CD14-positive monocyte (primary cell): ENCODE measurements at regions not wholly inside any gene's neighbourhood (a gene's known extent, or its start where the extent isn't known, plus 50 kb on each side); places are given as distances from the start of the nearest gene placed in this dataset.

Experiments
- DNase-seq, 3 donors: peaks; one replicate each; pipeline ENCODE4 v3.0.0-alpha.2; 2011 to 2022
- H2AFZ ChIP-seq: 2 replicates; pipeline ENCODE4 v1.6.0; 2012; ENCODE audit warnings: mild to moderate bottlenecking, low read depth, low read length, inconsistent platforms; ENCODE audit not compliant: insufficient read depth, poor library complexity, severe bottlenecking
- H3K27ac ChIP-seq, 2 donors: 1 replicate in 1 of 2; 2 replicates in 1 of 2; pipeline ENCODE4 v1.5.1; 2012 to 2013; ENCODE audit warnings: low read length in 2 of 2, control low read depth in 1 of 2, inconsistent platforms in 1 of 2, low read depth in 1 of 2, mild to moderate bottlenecking in 1 of 2
- H3K27me3 ChIP-seq, 2 donors: one replicate each; pipeline versions ENCODE4 v1.6.0 to v1.6.1; 2011 to 2013; ENCODE audit warnings: low read length in 2 of 2; ENCODE audit not compliant: control insufficient read depth in 2 of 2, insufficient read depth in 2 of 2
- H3K36me3 ChIP-seq, 2 donors: replicated peaks in 1 of 2; 1 replicate in 1 of 2; 2 replicates in 1 of 2; pipeline versions ENCODE4 v1.5.1 to v1.6.1; 2012 to 2013; ENCODE audit warnings: low read length in 2 of 2, control low read depth in 1 of 2, inconsistent platforms in 1 of 2, mild to moderate bottlenecking in 1 of 2; ENCODE audit not compliant: insufficient read depth in 2 of 2, control insufficient read depth in 1 of 2
- H3K4me1 ChIP-seq, 2 donors: 1 replicate in 1 of 2; 2 replicates in 1 of 2; pipeline versions ENCODE4 v1.5.1 to v1.6.1; 2012 to 2013; ENCODE audit warnings: low read length in 2 of 2, control low read depth in 1 of 2, inconsistent platforms in 1 of 2, mild to moderate bottlenecking in 1 of 2, moderate library complexity in 1 of 2; ENCODE audit not compliant: insufficient read depth in 2 of 2, control insufficient read depth in 1 of 2
- H3K4me2 ChIP-seq: replicated peaks from 2 replicates; pipeline ENCODE3; 2012; ENCODE audit warnings: low read length, moderate library complexity, mild to moderate bottlenecking; ENCODE audit not compliant: poor library complexity, severe bottlenecking; ENCODE audit errors: extremely low read depth
- H3K4me3 ChIP-seq, 3 experiments: fragments of 200-600 bp in 1 of 3; sonication (generic) in 1 of 3; replicated peaks in 1 of 3; 1 replicate in 2 of 3; 2 replicates in 1 of 3; pipeline ENCODE4 v1.5.1; 2011 to 2013; ENCODE audit warnings: low read length in 3 of 3, mild to moderate bottlenecking in 3 of 3, control low read depth in 2 of 3, low read depth in 2 of 3, inconsistent platforms in 1 of 3, moderate library complexity in 1 of 3
- H3K79me2 ChIP-seq: 2 replicates; pipeline ENCODE4 v1.6.0; 2012; ENCODE audit warnings: mild to moderate bottlenecking, control low read depth, inconsistent platforms, low read length, moderate library complexity; ENCODE audit not compliant: insufficient read depth
- H3K9ac ChIP-seq: 2 replicates; pipeline ENCODE4 v1.6.0; 2017; ENCODE audit warnings: low read length, mild to moderate bottlenecking; ENCODE audit not compliant: insufficient read depth, poor library complexity, severe bottlenecking
- H3K9me3 ChIP-seq, 2 donors: replicated peaks in 1 of 2; 1 replicate in 1 of 2; 2 replicates in 1 of 2; pipeline versions ENCODE4 v1.5.1 to v1.6.1; 2012 to 2013; ENCODE audit warnings: low read length in 2 of 2, control low read depth in 1 of 2; ENCODE audit not compliant: control insufficient read depth in 1 of 2, insufficient read depth in 1 of 2
- H4K20me1 ChIP-seq: 2 replicates; pipeline ENCODE4 v1.6.0; 2012; ENCODE audit warnings: mild to moderate bottlenecking, low read length, control low read depth, moderate library complexity; ENCODE audit not compliant: insufficient read depth
- H3K27ac Mint-ChIP-seq, 7 donors: one replicate each; pipeline ENCODE4 v1.8.0; 2020; ENCODE audit warnings: mild to moderate bottlenecking in 7 of 7, mixed read lengths in 7 of 7, moderate library complexity in 6 of 7, inconsistent platforms in 2 of 7
- H3K27me3 Mint-ChIP-seq, 3 donors: one replicate each; pipeline ENCODE4 v1.8.0; 2021 to 2022; ENCODE audit warnings: low read depth in 3 of 3, mild to moderate bottlenecking in 3 of 3, mixed read lengths in 3 of 3, moderate library complexity in 3 of 3, inconsistent platforms in 1 of 3
- H3K36me3 Mint-ChIP-seq, 2 donors: one replicate each; pipeline ENCODE4 v1.8.0; 2020; ENCODE audit warnings: mixed read lengths in 2 of 2, inconsistent platforms in 1 of 2, mild to moderate bottlenecking in 1 of 2
- H3K4me1 Mint-ChIP-seq: one replicate; pipeline ENCODE4 v1.8.0; 2020; ENCODE audit warnings: mild to moderate bottlenecking, mixed read lengths
- H3K4me3 Mint-ChIP-seq, 2 donors: one replicate each; pipeline ENCODE4 v1.8.0; 2020; ENCODE audit warnings: mild to moderate bottlenecking in 2 of 2, mixed read lengths in 2 of 2, moderate library complexity in 1 of 2
- H3K9me3 Mint-ChIP-seq, 7 donors: one replicate each; pipeline ENCODE4 v1.8.0; 2020 to 2022; ENCODE audit warnings: mixed read lengths in 7 of 7, mild to moderate bottlenecking in 6 of 7, moderate library complexity in 6 of 7, inconsistent platforms in 2 of 7
- CTCF ChIP-seq: fragments of 200-600 bp; IDR thresholded peaks from one replicate; pipeline ENCODE4 v1.8.0; 2022; ENCODE audit warnings: antibody characterized with exemption, mild to moderate bottlenecking
- WGBS: methylation state at CpG from one replicate; pipeline ENCODE4 v1.1.5; 2013; ENCODE audit warnings: missing lambda C conversion rate; ENCODE audit not compliant: insufficient coverage; 5-methylcytosine and 5-hydroxymethylcytosine counted together
- intact Hi-C, 2 donors: fragments of 100-400 bp; cut with micrococcal nuclease; formaldehyde crosslinking; loops; one replicate each; pipeline versions ENCODE4 v1.15.0 to v1.15.1; 2023

- no CpG with 5 or more reads among the region's 7 CpGs for WGBS
- no peaks in the 10 kb centered on the region for H3K9me3 ChIP-seq
- H2AFZ ChIP-seq: no peak overlapping the region
- no peak for TF ChIP-seq CTCF
- no peaks in the 10 kb centered on the region for H3K4me1 Mint-ChIP-seq
- no peaks in the 10 kb centered on the region for H3K36me3 Mint-ChIP-seq
- no peaks in the 10 kb centered on the region for H3K4me1 ChIP-seq
- H3K27me3 Mint-ChIP-seq: peaks cover 2 to 3% (median 3%) of the 10 kb centered on the region in 3 donors
- H3K27ac ChIP-seq: no peak overlapping the region
- no peaks in the 10 kb centered on the region for H4K20me1 ChIP-seq
- no peak for DNase-seq
- peaks cover 0 to 2% (median 0%) of the 10 kb centered on the region in 7 donors for H3K9me3 Mint-ChIP-seq
- no peak overlapping the region for H3K4me3 Mint-ChIP-seq
- intact Hi-C loops: no loop called here
- H3K27ac Mint-ChIP-seq: no peak overlapping the region
- no peaks in the 10 kb centered on the region for H3K79me2 ChIP-seq
- H3K36me3 ChIP-seq: no peaks in the 10 kb centered on the region
- H3K4me3 ChIP-seq: no peak overlapping the region
- H3K27me3 ChIP-seq: no peaks in the 10 kb centered on the region
- no peak overlapping the region for H3K4me2 ChIP-seq
- H3K9ac ChIP-seq: no peak overlapping the region
Observed at GRCh38 chr3:159609625-159610024, 379.0 kb upstream of the IL12A start.

GRCh38 chr3:159616234-159616825 lies 372.3 kb upstream of the IL12A start:
- Mint-ChIP-seq H3K4me3 (no peak overlapping the region), H3K27me3 (peaks cover 0 to 1% (median 0%) of the 10 kb centered on the region in 3 donors), H3K4me1 (no peaks in the 10 kb centered on the region), H3K9me3 (no peaks in the 10 kb centered on the region), H3K36me3 (no peaks in the 10 kb centered on the region), H3K27ac (no peak overlapping the region)
- no peak overlapping the region for H3K4me3 ChIP-seq
- H3K9ac ChIP-seq: no peak overlapping the region
- no peak overlapping the region for H2AFZ ChIP-seq
- no peaks in the 10 kb centered on the region for H3K36me3 ChIP-seq
- H3K4me2 ChIP-seq: no peak overlapping the region
- no peaks in the 10 kb centered on the region for H3K9me3 ChIP-seq
- no peak overlapping the region for H3K27ac ChIP-seq
- H4K20me1 ChIP-seq: no peaks in the 10 kb centered on the region
- 72% methylated on average over 2 of the region's 7 CpGs for WGBS
- H3K4me1 ChIP-seq: no peaks in the 10 kb centered on the region
- TF ChIP-seq CTCF: no peak
- DNase-seq: no peak
- no peaks in the 10 kb centered on the region for H3K27me3 ChIP-seq
- H3K79me2 ChIP-seq: no peaks in the 10 kb centered on the region
- intact Hi-C loops: no loop called here
